GM12872 (cell line): ENCODE measurements at regions not wholly inside any gene's neighbourhood (a gene's known extent, or its start where the extent isn't known, plus 50 kb on each side); places are given as distances from the start of the nearest gene placed in this dataset.

Source experiments
- CTCF ChIP-seq: IDR thresholded peaks from 3 replicates; pipeline ENCODE4 v1.5.1; 2011; ENCODE audit warnings: low read depth, mild to moderate bottlenecking, low read length, moderate library complexity; ENCODE audit not compliant: insufficient read depth

GRCh38 chr16:6863135-6863534 lies 469.5 kb upstream of the RBFOX1 start:
- no peak for TF ChIP-seq CTCF

- no peak for TF ChIP-seq CTCF
Measured at GRCh38 chr16:6861815-6862477, 470.7 kb upstream of the RBFOX1 start.

GRCh38 chr16:6861135-6861814 lies 471.4 kb upstream of the RBFOX1 start:
- no peak for TF ChIP-seq CTCF

GRCh38 chr16:6857575-6857974 lies 475.1 kb upstream of the RBFOX1 start:
- no peak for TF ChIP-seq CTCF

GRCh38 chr16:6856578-6856977 lies 476.1 kb upstream of the RBFOX1 start:
- TF ChIP-seq CTCF = no peak

- TF ChIP-seq CTCF = no peak
Measured at GRCh38 chr16:6853565-6853964, 479.1 kb upstream of the RBFOX1 start.

- no peak for TF ChIP-seq CTCF
Measured at GRCh38 chr16:6852643-6853225, 479.9 kb upstream of the RBFOX1 start.
